NB4 (cell line): ENCODE measurements at regions not wholly inside any gene's neighbourhood (a gene's known extent, or its start where the extent isn't known, plus 50 kb on each side); places are given as distances from the start of the nearest gene placed in this dataset.

ENCODE experiments used
- DNase-seq: peaks from one replicate; pipeline ENCODE4 v3.0.0; 2010; ENCODE audit warnings: low read depth
- H3K4me3 ChIP-seq: one replicate; pipeline ENCODE4 v1.5.1; 2011; ENCODE audit warnings: mild to moderate bottlenecking, low read depth, low read length, moderate library complexity
- MYC ChIP-seq: IDR thresholded peaks from 2 replicates; pipeline ENCODE4 v1.6.1; 2011; ENCODE audit warnings: low read depth, low read length
- POLR2A ChIP-seq: IDR thresholded peaks from 2 replicates; pipeline ENCODE4 v1.6.1; 2011; ENCODE audit warnings: mild to moderate bottlenecking; ENCODE audit not compliant: insufficient read length; ENCODE audit errors: extremely low read depth
- TF ChIP-seq, protein P1 (sequence below): IDR thresholded peaks from one replicate; pipeline ENCODE4 v1.5.1; 2012; ENCODE audit warnings: low read depth, low read length
- TF ChIP-seq, protein P2 (sequence below): IDR thresholded peaks from 2 replicates; pipeline ENCODE4 v1.6.1; 2011; ENCODE audit warnings: low read depth, low read length

GRCh38 chr5:96093340-96093739 lies 131.7 kb upstream of the ELL2 start:
- H3K4me3 ChIP-seq: no peak overlapping the region
- DNase-seq: no peak
- TF ChIP-seq MYC: no peak
- TF ChIP-seq, protein P1, sequence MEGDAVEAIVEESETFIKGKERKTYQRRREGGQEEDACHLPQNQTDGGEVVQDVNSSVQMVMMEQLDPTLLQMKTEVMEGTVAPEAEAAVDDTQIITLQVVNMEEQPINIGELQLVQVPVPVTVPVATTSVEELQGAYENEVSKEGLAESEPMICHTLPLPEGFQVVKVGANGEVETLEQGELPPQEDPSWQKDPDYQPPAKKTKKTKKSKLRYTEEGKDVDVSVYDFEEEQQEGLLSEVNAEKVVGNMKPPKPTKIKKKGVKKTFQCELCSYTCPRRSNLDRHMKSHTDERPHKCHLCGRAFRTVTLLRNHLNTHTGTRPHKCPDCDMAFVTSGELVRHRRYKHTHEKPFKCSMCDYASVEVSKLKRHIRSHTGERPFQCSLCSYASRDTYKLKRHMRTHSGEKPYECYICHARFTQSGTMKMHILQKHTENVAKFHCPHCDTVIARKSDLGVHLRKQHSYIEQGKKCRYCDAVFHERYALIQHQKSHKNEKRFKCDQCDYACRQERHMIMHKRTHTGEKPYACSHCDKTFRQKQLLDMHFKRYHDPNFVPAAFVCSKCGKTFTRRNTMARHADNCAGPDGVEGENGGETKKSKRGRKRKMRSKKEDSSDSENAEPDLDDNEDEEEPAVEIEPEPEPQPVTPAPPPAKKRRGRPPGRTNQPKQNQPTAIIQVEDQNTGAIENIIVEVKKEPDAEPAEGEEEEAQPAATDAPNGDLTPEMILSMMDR: no peak
- TF ChIP-seq POLR2A: no peak
- TF ChIP-seq, protein P2, sequence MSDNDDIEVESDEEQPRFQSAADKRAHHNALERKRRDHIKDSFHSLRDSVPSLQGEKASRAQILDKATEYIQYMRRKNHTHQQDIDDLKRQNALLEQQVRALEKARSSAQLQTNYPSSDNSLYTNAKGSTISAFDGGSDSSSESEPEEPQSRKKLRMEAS: no peak

- DNase-seq: no peak
- no peak for TF ChIP-seq MYC
- TF ChIP-seq, protein P2: no peak
- TF ChIP-seq, protein P1: no peak
- no peak for TF ChIP-seq POLR2A
- H3K4me3 ChIP-seq: no peak overlapping the region
Observed at GRCh38 chr5:96091874-96092273, 130.2 kb upstream of the ELL2 start.

GRCh38 chr5:96090215-96090614 lies 128.6 kb upstream of the ELL2 start:
- no peak for DNase-seq
- TF ChIP-seq MYC: no peak
- TF ChIP-seq, protein P2: no peak
- TF ChIP-seq, protein P1: no peak
- no peak for TF ChIP-seq POLR2A

DNA sequence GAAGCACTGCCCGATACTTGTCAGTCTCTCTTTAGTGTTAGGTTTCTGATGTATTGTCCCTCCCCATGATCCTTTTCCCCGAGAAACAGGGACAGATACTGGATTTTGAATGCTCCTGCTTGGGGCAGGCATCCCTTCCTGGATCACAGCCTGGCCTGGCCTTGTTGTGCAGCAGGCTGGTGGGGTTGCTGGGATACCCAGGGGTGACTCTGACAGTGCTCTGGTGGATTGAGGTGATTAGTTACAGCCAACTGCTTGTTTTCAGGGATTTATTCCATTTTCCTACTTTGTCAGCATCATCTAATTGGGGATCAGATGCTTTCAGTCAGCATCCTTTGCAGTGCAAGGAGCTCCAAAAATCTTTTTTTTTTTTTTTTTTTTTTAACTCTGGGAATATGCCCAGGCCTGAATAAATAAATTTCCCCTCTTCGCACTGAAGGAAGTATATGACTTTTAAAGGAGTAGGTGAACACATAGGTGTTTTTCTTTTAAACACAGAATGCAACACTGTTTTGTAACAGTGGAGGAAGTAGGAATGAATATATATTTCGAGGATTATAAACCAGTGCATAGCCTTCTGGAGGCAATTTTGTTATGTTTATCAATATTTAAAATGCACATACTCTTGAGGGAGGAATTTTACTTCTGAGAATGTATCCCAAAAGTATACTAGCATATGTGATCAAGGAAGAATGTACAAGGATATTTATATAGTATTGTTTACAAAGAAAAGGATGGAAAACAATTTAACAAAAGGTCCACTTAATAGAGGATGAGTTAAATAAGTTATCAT lies 127.3 kb upstream of the ELL2 start:
- no peak for DNase-seq
- H3K4me3 ChIP-seq: no peak overlapping the region
- TF ChIP-seq MYC: no peak
- TF ChIP-seq, protein P2: no peak
- no peak for TF ChIP-seq POLR2A
- TF ChIP-seq, protein P1: no peak

More at GRCh38 chr5:96090215-96090614, 128.6 kb upstream of the ELL2 start:
- no peak overlapping the region for H3K4me3 ChIP-seq

DNA sequence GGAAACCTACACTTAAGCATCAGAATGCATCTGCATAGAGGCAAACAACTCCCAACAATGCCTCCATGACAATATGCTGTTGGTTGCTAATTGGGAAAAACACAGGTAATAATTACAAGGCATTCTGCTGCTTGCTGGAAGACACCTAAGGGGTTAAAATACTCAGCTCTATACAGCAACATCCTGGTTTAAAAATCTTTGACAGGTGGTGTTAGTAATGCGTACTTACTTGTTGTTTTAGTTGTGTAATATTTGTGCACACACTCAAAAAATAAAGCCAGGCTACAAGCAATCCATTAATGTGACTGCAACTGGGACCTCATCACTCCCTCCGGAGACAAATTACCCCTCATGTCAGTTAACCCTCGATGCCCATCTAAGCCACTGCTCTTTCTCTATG lies 126.3 kb upstream of the ELL2 start:
- DNase-seq: no peak
- H3K4me3 ChIP-seq: no peak overlapping the region
- TF ChIP-seq POLR2A (no peak), MYC (no peak)
- TF ChIP-seq, protein P1: no peak
- TF ChIP-seq, protein P2: no peak
